H1 (cell line): ENCODE measurements at regions not wholly inside any gene's neighbourhood (a gene's known extent, or its start where the extent isn't known, plus 50 kb on each side); places are given as distances from the start of the nearest gene placed in this dataset.

ENCODE experiments used
- CEBPB ChIP-seq: IDR thresholded peaks from 2 replicates; pipeline ENCODE4 v1.6.1; 2012; ENCODE audit warnings: low read depth, low read length
- CREB1 ChIP-seq: IDR thresholded peaks from 2 replicates; pipeline ENCODE4 v1.6.1; 2012; ENCODE audit warnings: inconsistent platforms
- CTCF ChIP-seq, 3 experiments: IDR thresholded peaks; 1 replicate in 2 of 3; 2 replicates in 1 of 3; pipeline versions ENCODE4 v1.5.1 to v1.6.1; 2011; ENCODE audit warnings: low read length in 3 of 3, mild to moderate bottlenecking in 3 of 3, inconsistent platforms in 2 of 3, low read depth in 1 of 3, moderate library complexity in 1 of 3; ENCODE audit not compliant: insufficient read depth in 1 of 3; ENCODE audit errors: control extremely low read depth in 1 of 3
- POLR2A ChIP-seq, 2 experiments: IDR thresholded peaks; 1 replicate in 1 of 2; 2 replicates in 1 of 2; pipeline ENCODE4 v1.6.1; 2011; ENCODE audit warnings: low read depth in 2 of 2, low read length in 2 of 2, mild to moderate bottlenecking in 2 of 2; ENCODE audit errors: control extremely low read depth in 1 of 2
- POLR2AphosphoS5 ChIP-seq: IDR thresholded peaks from 2 replicates; pipeline ENCODE4 v1.6.1; 2011; ENCODE audit warnings: low read depth, low read length

GRCh38 chr6:164072240-164072666 lies 657.7 kb downstream of the QKI start:
- TF ChIP-seq POLR2A (IDR thresholded peaks at IDR 0.05; ENCODE audit: control extremely low read depth in 1 of 2, low read depth in 2 of 2, low read length in 2 of 2) = no peak
- no peak for TF ChIP-seq POLR2AphosphoS5
- no peak for TF ChIP-seq CEBPB
- no peak for TF ChIP-seq CTCF (IDR thresholded peaks at IDR 0.05; ENCODE audit: control extremely low read depth in 1 of 3, insufficient read depth in 1 of 3, low read depth in 1 of 3, low read length in 3 of 3)
- no peak for TF ChIP-seq CREB1
